ENCODE measurements at regions not wholly inside any gene's neighbourhood (a gene's known extent, or its start where the extent isn't known, plus 50 kb on each side); places are given as distances from the start of the nearest gene placed in this dataset.

DNA sequence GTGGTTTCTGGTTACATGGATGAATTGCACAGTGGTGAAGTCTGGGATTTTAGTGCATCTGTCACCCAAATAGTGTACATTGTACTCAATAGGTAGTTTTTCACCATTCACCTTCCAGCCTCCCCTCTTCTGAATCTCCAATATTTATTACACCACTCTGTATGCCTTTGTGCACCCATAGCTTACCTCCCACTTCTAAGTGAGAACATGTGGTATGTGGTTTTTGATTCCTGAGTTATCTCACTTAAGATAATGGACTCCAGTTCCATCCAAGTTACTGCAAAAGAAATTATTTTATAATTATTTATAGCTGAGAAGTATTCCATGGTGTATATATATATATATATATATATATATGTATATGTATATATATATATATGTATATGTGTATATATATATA is 155.8 kb downstream of the HHIP start:
- TF ChIP-seq CTCF (IDR thresholded peaks at IDR 0.05; ENCODE audit: insufficient read depth, low read length) (no peak), REST (IDR thresholded peaks at IDR 0.05; ENCODE audit: insufficient replicate concordance, low read depth) (no peak), POLR2AphosphoS5 (IDR thresholded peaks at IDR 0.05; ENCODE audit: low read depth) (no peak), GABPA (IDR thresholded peaks at IDR 0.05; ENCODE audit: low read depth) (no peak)
